SK-N-SH treated with all-trans-retinoic acid at 6 μM for 48 hours (cell line): ENCODE measurements at regions not wholly inside any gene's neighbourhood (a gene's known extent, or its start where the extent isn't known, plus 50 kb on each side); places are given as distances from the start of the nearest gene placed in this dataset.

Source experiments
- ATAC-seq: fragments of 200-7000 bp; cut with Tn5 transposase; 3 replicates; pipeline ENCODE4 v1.9.1; 2020; ENCODE audit warnings: mild to moderate bottlenecking, moderate library complexity
- ARNTL ChIP-seq: fragments of 450-650 bp; formaldehyde crosslinking; IDR thresholded peaks from 2 replicates; pipeline ENCODE4 v1.5.0; 2020; ENCODE audit warnings: low read depth, mild to moderate bottlenecking, moderate library complexity, borderline replicate concordance
- CREB5 ChIP-seq: fragments of 250-450 bp; sonication (Bioruptor Pico); IDR thresholded peaks from 2 replicates; pipeline ENCODE4 v1.5.1; 2020; ENCODE audit warnings: low read depth, mild to moderate bottlenecking, moderate library complexity
- CSDC2 ChIP-seq: fragments of 250-450 bp; sonication (Bioruptor Pico); IDR thresholded peaks from 2 replicates; pipeline ENCODE4 v1.5.0; 2020; ENCODE audit warnings: mild to moderate bottlenecking, moderate library complexity
- CSRNP3 ChIP-seq: fragments of 250-450 bp; sonication (Bioruptor Pico); IDR thresholded peaks from 2 replicates; pipeline ENCODE4 v1.5.1; 2021; ENCODE audit warnings: mild to moderate bottlenecking, moderate library complexity
- ESRRG ChIP-seq: fragments of 250-450 bp; sonication (Bioruptor Pico); IDR thresholded peaks from 2 replicates; pipeline ENCODE4 v1.6.1; 2021; ENCODE audit warnings: mild to moderate bottlenecking
- GLIS3 ChIP-seq: fragments of 250-450 bp; sonication (Bioruptor Pico); IDR thresholded peaks from 2 replicates; pipeline ENCODE4 v1.5.0; 2020; ENCODE audit warnings: mild to moderate bottlenecking, moderate library complexity
- ISL1 ChIP-seq: fragments of 250-450 bp; sonication (Bioruptor Pico); IDR thresholded peaks from 2 replicates; pipeline ENCODE4 v2.1.2; 2022; ENCODE audit warnings: mild to moderate bottlenecking, moderate library complexity
- OSR1 ChIP-seq: fragments of 250-450 bp; sonication (Bioruptor Pico); IDR thresholded peaks from 2 replicates; pipeline ENCODE4 v1.8.0; 2022; ENCODE audit warnings: moderate library complexity, mild to moderate bottlenecking, inconsistent platforms
- PATZ1 ChIP-seq: fragments of 250-450 bp; sonication (Bioruptor Pico); IDR thresholded peaks from 2 replicates; pipeline ENCODE4 v1.8.0; 2020; ENCODE audit warnings: mild to moderate bottlenecking, moderate library complexity, borderline replicate concordance
- POU6F1 ChIP-seq: fragments of 250-450 bp; sonication (Bioruptor Pico); IDR thresholded peaks from 2 replicates; pipeline ENCODE4 v1.8.0; 2021; ENCODE audit warnings: low read depth, mild to moderate bottlenecking, moderate library complexity, borderline replicate concordance
- PPARA ChIP-seq: fragments of 250-450 bp; sonication (Bioruptor Pico); IDR thresholded peaks from 2 replicates; pipeline ENCODE4 v1.5.0; 2020; ENCODE audit warnings: mild to moderate bottlenecking, borderline replicate concordance
- RARB ChIP-seq: fragments of 250-450 bp; sonication (Bioruptor Pico); IDR thresholded peaks from 2 replicates; pipeline ENCODE4 v1.8.0; 2021; ENCODE audit warnings: mild to moderate bottlenecking, moderate library complexity
- TOX ChIP-seq: fragments of 250-450 bp; sonication (Bioruptor Pico); IDR thresholded peaks from 2 replicates; pipeline ENCODE4 v1.8.0; 2021; ENCODE audit warnings: mild to moderate bottlenecking, moderate library complexity, borderline replicate concordance
- TSHZ2 ChIP-seq: fragments of 250-450 bp; sonication (Bioruptor Pico); IDR thresholded peaks from 2 replicates; pipeline ENCODE4 v1.5.0; 2020; ENCODE audit warnings: mild to moderate bottlenecking, moderate library complexity
- ZC3H10 ChIP-seq: fragments of 250-450 bp; sonication (Bioruptor Pico); IDR thresholded peaks from 2 replicates; pipeline ENCODE4 v1.5.1; 2021; ENCODE audit warnings: mild to moderate bottlenecking, moderate library complexity
- ZNF70 ChIP-seq: fragments of 450-650 bp; formaldehyde crosslinking; IDR thresholded peaks from 2 replicates; pipeline ENCODE4 v1.5.0; 2020; ENCODE audit warnings: mild to moderate bottlenecking, moderate library complexity

- no peak for TF ChIP-seq CSDC2 (CRISPR knock-in tag)
- TF ChIP-seq, all 23 proteins: peak for 0
- ATAC-seq: no peak
Measured at GRCh38 chr4:36775544-36775943, 469.0 kb upstream of the NWD2 start.

GRCh38 chr4:36779601-36780000 lies 464.9 kb upstream of the NWD2 start:
- no peak for TF ChIP-seq PATZ1
- no peak for TF ChIP-seq CSRNP3 (CRISPR knock-in tag)
- TF ChIP-seq TOX (CRISPR knock-in tag): no peak
- no peak for TF ChIP-seq ZNF70 (CRISPR knock-in tag)
- no peak for TF ChIP-seq PPARA (CRISPR knock-in tag)
- TF ChIP-seq OSR1 (CRISPR knock-in tag): no peak
- TF ChIP-seq CREB5 (CRISPR knock-in tag): no peak
- no peak for ATAC-seq

GRCh38 chr4:36785973-36786372 lies 458.6 kb upstream of the NWD2 start:
- no peak for ATAC-seq
- TF ChIP-seq PPARA (CRISPR knock-in tag) (no peak), CSRNP3 (CRISPR knock-in tag) (no peak), CSDC2 (CRISPR knock-in tag) (no peak), ISL1 (CRISPR knock-in tag) (no peak)

GRCh38 chr4:36786519-36786918 lies 458.0 kb upstream of the NWD2 start:
- no peak for TF ChIP-seq ZC3H10 (CRISPR knock-in tag)
- no peak for TF ChIP-seq TSHZ2 (CRISPR knock-in tag)
- TF ChIP-seq CSDC2 (CRISPR knock-in tag): no peak
- TF ChIP-seq POU6F1 (CRISPR knock-in tag): no peak
- no peak for TF ChIP-seq ESRRG (CRISPR knock-in tag)
- TF ChIP-seq RARB (CRISPR knock-in tag): no peak
- no peak for TF ChIP-seq GLIS3 (CRISPR knock-in tag)
- TF ChIP-seq ZNF70 (CRISPR knock-in tag): no peak
- TF ChIP-seq OSR1 (CRISPR knock-in tag): no peak
- TF ChIP-seq PPARA (CRISPR knock-in tag): no peak
- TF ChIP-seq ARNTL: no peak

More at GRCh38 chr4:36786519-36786918, 458.0 kb upstream of the NWD2 start:
- ATAC-seq: no peak
